ENCODE measurements at regions not wholly inside any gene's neighbourhood (a gene's known extent, or its start where the extent isn't known, plus 50 kb on each side); places are given as distances from the start of the nearest gene placed in this dataset.

GRCh38 chr12:107226126-107226525 lies 132.8 kb upstream of the CRY1 start:
- TF ChIP-seq CTCF (IDR thresholded peaks at IDR 0.05 in 4 of 5, conservative IDR thresholded peaks at IDR 0.05 in 1 of 5) (no peak), POLR2A (IDR thresholded peaks at IDR 0.05) (no peak)

All from gastrocnemius medialis (tissue), 4 donors.